ENCODE measurements at regions not wholly inside any gene's neighbourhood (a gene's known extent, or its start where the extent isn't known, plus 50 kb on each side); places are given as distances from the start of the nearest gene placed in this dataset.

- TF ChIP-seq, protein P1, sequence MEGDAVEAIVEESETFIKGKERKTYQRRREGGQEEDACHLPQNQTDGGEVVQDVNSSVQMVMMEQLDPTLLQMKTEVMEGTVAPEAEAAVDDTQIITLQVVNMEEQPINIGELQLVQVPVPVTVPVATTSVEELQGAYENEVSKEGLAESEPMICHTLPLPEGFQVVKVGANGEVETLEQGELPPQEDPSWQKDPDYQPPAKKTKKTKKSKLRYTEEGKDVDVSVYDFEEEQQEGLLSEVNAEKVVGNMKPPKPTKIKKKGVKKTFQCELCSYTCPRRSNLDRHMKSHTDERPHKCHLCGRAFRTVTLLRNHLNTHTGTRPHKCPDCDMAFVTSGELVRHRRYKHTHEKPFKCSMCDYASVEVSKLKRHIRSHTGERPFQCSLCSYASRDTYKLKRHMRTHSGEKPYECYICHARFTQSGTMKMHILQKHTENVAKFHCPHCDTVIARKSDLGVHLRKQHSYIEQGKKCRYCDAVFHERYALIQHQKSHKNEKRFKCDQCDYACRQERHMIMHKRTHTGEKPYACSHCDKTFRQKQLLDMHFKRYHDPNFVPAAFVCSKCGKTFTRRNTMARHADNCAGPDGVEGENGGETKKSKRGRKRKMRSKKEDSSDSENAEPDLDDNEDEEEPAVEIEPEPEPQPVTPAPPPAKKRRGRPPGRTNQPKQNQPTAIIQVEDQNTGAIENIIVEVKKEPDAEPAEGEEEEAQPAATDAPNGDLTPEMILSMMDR (IDR thresholded peaks at IDR 0.05; ENCODE audit: poor library complexity) = no peak
- no peak for TF ChIP-seq EZH2phosphoT487 (IDR thresholded peaks at IDR 0.05; ENCODE audit: low read depth, severe bottlenecking, unreplicated experiment)
Observed at GRCh38 chr2:82316586-82316985, 2012.0 kb upstream of the LRRTM1 start.
